ENCODE measurements at regions not wholly inside any gene's neighbourhood (a gene's known extent, or its start where the extent isn't known, plus 50 kb on each side); places are given as distances from the start of the nearest gene placed in this dataset.
"Not testable (repeated sequence)": the region's sequence is repeated elsewhere in the genome, so short reads cannot be mapped to it uniquely, and the experiment has no call there.

GRCh38 chr2:35548171-35548570, 807.4 kb upstream of the CRIM1 start:
- no peak for TF ChIP-seq ZNF274 (IDR thresholded peaks at IDR 0.05; ENCODE audit: low read depth, low read length)
- no peak overlapping the region for H3K4me3 ChIP-seq (ENCODE audit: low read length)

- TF ChIP-seq ZNF274 (IDR thresholded peaks at IDR 0.05; ENCODE audit: low read depth, low read length), result no peak
Observed at GRCh38 chr2:35545301-35545700, 810.3 kb upstream of the CRIM1 start.

GRCh38 chr2:35538796-35539195, 816.8 kb upstream of the CRIM1 start:
- H3K4me3 ChIP-seq (ENCODE audit: low read length), result no peak overlapping the region
- TF ChIP-seq ZNF274 (IDR thresholded peaks at IDR 0.05; ENCODE audit: low read depth, low read length), result no peak

More at GRCh38 chr2:35545301-35545700, 810.3 kb upstream of the CRIM1 start:
- no peak overlapping the region for H3K4me3 ChIP-seq (ENCODE audit: low read length)

GRCh38 chr2:35530615-35531135, 824.9 kb upstream of the CRIM1 start:
- TF ChIP-seq ZNF274 (IDR thresholded peaks at IDR 0.05; ENCODE audit: low read depth, low read length), result no peak
- H3K4me3 ChIP-seq (ENCODE audit: low read length), result no peak overlapping the region

- TF ChIP-seq ZNF274 (IDR thresholded peaks at IDR 0.05; ENCODE audit: low read depth, low read length), result no peak
- no peak overlapping the region for H3K4me3 ChIP-seq (ENCODE audit: low read length)
Observed at GRCh38 chr2:35526741-35527140, 828.8 kb upstream of the CRIM1 start.

GRCh38 chr2:35522450-35522849, 833.1 kb upstream of the CRIM1 start:
- TF ChIP-seq ZNF274 (IDR thresholded peaks at IDR 0.05; ENCODE audit: low read depth, low read length), result no peak
- H3K4me3 ChIP-seq (ENCODE audit: low read length), result no peak overlapping the region

- no peak for TF ChIP-seq ZNF274 (IDR thresholded peaks at IDR 0.05; ENCODE audit: low read depth, low read length)
- H3K4me3 ChIP-seq (ENCODE audit: low read length), result no peak overlapping the region
Observed at GRCh38 chr2:35510636-35511035, 844.9 kb upstream of the CRIM1 start.

GRCh38 chr2:35508601-35509000, 847.0 kb upstream of the CRIM1 start:
- no peak for TF ChIP-seq ZNF274 (IDR thresholded peaks at IDR 0.05; ENCODE audit: low read depth, low read length)
- H3K4me3 ChIP-seq (ENCODE audit: low read length), result no peak overlapping the region

GRCh38 chr2:35504419-35504818, 851.2 kb upstream of the CRIM1 start:
- TF ChIP-seq ZNF274 (IDR thresholded peaks at IDR 0.05; ENCODE audit: low read depth, low read length), result no peak
- no peak overlapping the region for H3K4me3 ChIP-seq (ENCODE audit: low read length)

- no peak for TF ChIP-seq ZNF274 (IDR thresholded peaks at IDR 0.05; ENCODE audit: low read depth, low read length)
- no peak overlapping the region for H3K4me3 ChIP-seq (ENCODE audit: low read length)
Observed at GRCh38 chr2:35503738-35504199, 851.8 kb upstream of the CRIM1 start.

- no peak for TF ChIP-seq ZNF274 (IDR thresholded peaks at IDR 0.05; ENCODE audit: low read depth, low read length)
- no peak overlapping the region for H3K4me3 ChIP-seq (ENCODE audit: low read length)
Observed at GRCh38 chr2:35503311-35503710, 852.3 kb upstream of the CRIM1 start.

- no peak overlapping the region for H3K4me3 ChIP-seq (ENCODE audit: low read length)
- no peak for TF ChIP-seq ZNF274 (IDR thresholded peaks at IDR 0.05; ENCODE audit: low read depth, low read length)
Observed at GRCh38 chr2:35501076-35501475, 854.5 kb upstream of the CRIM1 start.

- no peak for TF ChIP-seq ZNF274 (IDR thresholded peaks at IDR 0.05; ENCODE audit: low read depth, low read length)
- H3K4me3 ChIP-seq (ENCODE audit: low read length), result no peak overlapping the region
Observed at GRCh38 chr2:35496022-35496421, 859.6 kb upstream of the CRIM1 start.

- TF ChIP-seq ZNF274 (IDR thresholded peaks at IDR 0.05; ENCODE audit: low read depth, low read length), result no peak
- no peak overlapping the region for H3K4me3 ChIP-seq (ENCODE audit: low read length)
Observed at GRCh38 chr2:35495182-35495581, 860.4 kb upstream of the CRIM1 start.

GRCh38 chr2:35478121-35478520, 877.5 kb upstream of the CRIM1 start:
- H3K4me3 ChIP-seq (ENCODE audit: low read length), result not testable (repeated sequence)

- H3K4me3 ChIP-seq (ENCODE audit: low read length), result no peak overlapping the region
- TF ChIP-seq ZNF274 (IDR thresholded peaks at IDR 0.05; ENCODE audit: low read depth, low read length), result no peak
Observed at GRCh38 chr2:35468245-35468644, 887.3 kb upstream of the CRIM1 start.

Measured in GM08714 (cell line).